ENCODE measurements at regions not wholly inside any gene's neighbourhood (a gene's known extent, or its start where the extent isn't known, plus 50 kb on each side); places are given as distances from the start of the nearest gene placed in this dataset.
A peak's percentile ranks its signal among the peaks of the same experiment; 100 is the strongest.

GRCh38 chr4:22170353-22170752, 221.8 kb upstream of the KCNIP4 start:
- Histone ChIP-seq H3K9ac (no peak overlapping the region), H3K27ac (no peak overlapping the region), H3K27me3 (no peaks in the 10 kb centered on the region), H3K4me2 (no peak overlapping the region), H4K20me1 (no peaks in the 10 kb centered on the region), H3K4me3 (no peak overlapping the region), H3K4me1 (no peaks in the 10 kb centered on the region), H3K9me3 (replicated peaks in 1 of 11) (peaks cover 0 to 2% (median 0%) of the 10 kb centered on the region in 11 experiments; a peak in 1 of 22 replicates), H3K36me3 (no peaks in the 10 kb centered on the region)
- TF ChIP-seq Cebpa-rat (IDR thresholded peaks at IDR 0.05), result no peak

GRCh38 chr4:22167201-22167600, 218.6 kb upstream of the KCNIP4 start:
- no peak for TF ChIP-seq Cebpa-rat (IDR thresholded peaks at IDR 0.05)
- H3K4me2 ChIP-seq, result no peak overlapping the region
- H3K36me3 ChIP-seq, result no peaks in the 10 kb centered on the region
- H3K27ac ChIP-seq, result no peak overlapping the region
- H3K9ac ChIP-seq, result no peak overlapping the region
- no peaks in the 10 kb centered on the region for H3K9me3 ChIP-seq (replicated peaks in 1 of 11)
- H3K4me1 ChIP-seq, result no peaks in the 10 kb centered on the region
- H4K20me1 ChIP-seq, result no peaks in the 10 kb centered on the region
- no peak overlapping the region for H3K4me3 ChIP-seq
- no peaks in the 10 kb centered on the region for H3K27me3 ChIP-seq

- Histone ChIP-seq H3K4me1 (no peaks in the 10 kb centered on the region), H3K4me2 (no peak overlapping the region)
- no peak for TF ChIP-seq Cebpa-rat (IDR thresholded peaks at IDR 0.05)
Measured at GRCh38 chr4:22162454-22162853, 213.9 kb upstream of the KCNIP4 start.

GRCh38 chr4:22130741-22131140, 182.2 kb upstream of the KCNIP4 start:
- Histone ChIP-seq H3K4me3 (no peak overlapping the region), H3K27ac (no peak overlapping the region), H3K36me3 (no peaks in the 10 kb centered on the region), H3K9ac (no peak overlapping the region), H3K4me2 (no peak overlapping the region), H4K20me1 (no peaks in the 10 kb centered on the region), H3K9me3 (replicated peaks in 1 of 11) (peaks cover 0 to 6% (median 0%) of the 10 kb centered on the region in 11 experiments; a peak in 1 of 22 replicates), H3K4me1 (no peaks in the 10 kb centered on the region), H3K27me3 (no peaks in the 10 kb centered on the region)
- no peak for TF ChIP-seq Cebpa-rat (IDR thresholded peaks at IDR 0.05)

More at GRCh38 chr4:22162454-22162853, 213.9 kb upstream of the KCNIP4 start:
- H4K20me1 ChIP-seq, result no peaks in the 10 kb centered on the region
- H3K36me3 ChIP-seq, result no peaks in the 10 kb centered on the region
- H3K9ac ChIP-seq, result no peak overlapping the region
- no peak overlapping the region for H3K4me3 ChIP-seq
- no peaks in the 10 kb centered on the region for H3K27me3 ChIP-seq
- H3K27ac ChIP-seq, result no peak overlapping the region
- peaks cover 0 to 16% (median 8%) of the 10 kb centered on the region in 11 experiments; a peak in 8 of 22 replicates for H3K9me3 ChIP-seq (replicated peaks in 1 of 11)

DNA sequence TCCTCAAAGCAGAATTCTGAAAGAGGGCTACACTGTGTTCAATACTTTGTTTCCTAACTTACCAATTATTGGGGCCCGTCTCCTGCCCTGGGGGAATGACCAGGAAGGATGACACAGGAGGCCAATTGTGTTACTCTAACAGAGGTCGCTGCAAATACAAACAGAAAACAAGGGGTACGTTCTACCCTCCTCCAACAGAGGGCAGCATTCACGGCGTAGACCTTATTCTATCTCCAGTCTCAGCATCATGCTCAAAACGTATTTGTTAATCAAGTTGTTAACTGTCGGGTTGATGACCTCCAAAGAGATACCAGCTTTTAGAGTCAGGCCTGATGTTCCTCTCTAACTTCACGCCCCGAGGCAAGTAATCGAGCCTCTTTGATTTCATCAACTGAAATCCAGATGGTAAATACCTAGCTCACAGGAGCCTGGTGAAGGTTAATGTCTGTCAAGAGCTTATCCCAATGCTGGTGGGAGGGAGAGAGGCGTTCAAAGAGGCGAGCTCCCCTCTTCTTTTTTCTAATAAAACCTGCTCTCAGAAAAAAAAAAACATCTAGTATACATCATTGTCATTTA, 181.0 kb upstream of the KCNIP4 start:
- Histone ChIP-seq H3K36me3 (no peaks in the 10 kb centered on the region), H3K4me3 (no peak overlapping the region), H3K9ac (no peak overlapping the region), H3K27ac (no peak overlapping the region), H3K4me1 (no peaks in the 10 kb centered on the region), H3K4me2 (no peak overlapping the region), H4K20me1 (no peaks in the 10 kb centered on the region), H3K27me3 (no peaks in the 10 kb centered on the region), H3K9me3 (replicated peaks in 1 of 11) (peaks cover 0 to 5% (median 4%) of the 10 kb centered on the region in 11 experiments; a peak in 4 of 22 replicates)
- no peak for TF ChIP-seq Cebpa-rat (IDR thresholded peaks at IDR 0.05)

DNA sequence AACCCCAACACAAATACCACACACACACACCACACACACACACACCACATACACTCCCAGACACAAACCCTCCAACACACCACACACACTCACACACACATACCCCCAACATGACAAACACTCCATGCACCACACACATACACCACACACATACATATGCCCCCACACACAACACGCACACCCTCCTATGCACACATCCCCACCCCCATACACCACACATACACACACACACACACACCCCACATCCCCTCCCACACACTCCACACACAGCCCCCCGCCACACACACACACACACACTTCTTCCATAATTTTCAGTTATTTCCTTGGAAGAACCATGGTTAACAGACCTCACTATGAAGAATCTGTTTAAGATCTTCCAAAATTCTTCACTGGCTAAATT, 173.5 kb upstream of the KCNIP4 start:
- no peak overlapping the region for H3K9ac ChIP-seq
- TF ChIP-seq Cebpa-rat (IDR thresholded peaks at IDR 0.05), result no peak
- no peak overlapping the region for H3K4me2 ChIP-seq
- no peak overlapping the region for H3K4me3 ChIP-seq
- H3K27me3 ChIP-seq, result no peaks in the 10 kb centered on the region
- H3K9me3 ChIP-seq (replicated peaks in 1 of 11), result peaks cover 11 to 28% (median 20%) of the 10 kb centered on the region in 11 experiments; a peak in 19 of 22 replicates
- H3K27ac ChIP-seq, result no peak overlapping the region
- no peaks in the 10 kb centered on the region for H3K4me1 ChIP-seq
- no peaks in the 10 kb centered on the region for H3K36me3 ChIP-seq
- H4K20me1 ChIP-seq, result no peaks in the 10 kb centered on the region

- H3K27ac ChIP-seq, result no peak overlapping the region
- no peak overlapping the region for H3K4me3 ChIP-seq
- no peak overlapping the region for H3K4me2 ChIP-seq
- no peaks in the 10 kb centered on the region for H3K4me1 ChIP-seq
- H3K9ac ChIP-seq, result no peak overlapping the region
- H3K27me3 ChIP-seq, result no peaks in the 10 kb centered on the region
- no peaks in the 10 kb centered on the region for H4K20me1 ChIP-seq
- H3K36me3 ChIP-seq, result no peaks in the 10 kb centered on the region
- TF ChIP-seq Cebpa-rat (IDR thresholded peaks at IDR 0.05), result no peak
- no peaks in the 10 kb centered on the region for H3K9me3 ChIP-seq (replicated peaks in 1 of 11)
Measured at GRCh38 chr4:22115262-22115661, 166.7 kb upstream of the KCNIP4 start.

- TF ChIP-seq Cebpa-rat (IDR thresholded peaks at IDR 0.05), result no peak
- no peaks in the 10 kb centered on the region for H3K27me3 ChIP-seq
Measured at GRCh38 chr4:22103768-22104167, 155.2 kb upstream of the KCNIP4 start.

DNA sequence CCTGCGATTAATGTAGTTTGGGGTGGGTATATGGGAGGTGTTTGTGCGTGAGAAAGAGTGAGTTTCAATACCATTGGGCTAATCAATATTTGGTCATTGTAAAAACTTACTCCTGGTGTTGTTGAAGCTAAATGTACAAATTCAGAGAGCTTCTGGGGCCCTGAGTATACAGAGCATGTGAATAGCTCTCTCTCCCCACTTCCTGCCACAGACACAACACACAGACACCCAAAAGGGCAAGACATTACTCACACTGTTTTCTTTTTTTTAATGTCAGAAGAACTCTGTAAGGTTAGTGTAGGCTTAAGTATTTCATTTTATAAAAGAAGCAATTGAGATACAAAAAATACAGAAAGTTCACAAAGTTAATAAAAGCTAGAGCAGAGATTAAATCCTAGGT, 151.3 kb upstream of the KCNIP4 start:
- H3K36me3 ChIP-seq, result no peaks in the 10 kb centered on the region
- no peaks in the 10 kb centered on the region for H3K27me3 ChIP-seq
- H3K4me2 ChIP-seq, result peak overlapping the region; percentile 2 to 42 (median 21); a peak in 11 of 22 replicates
- no peaks in the 10 kb centered on the region for H4K20me1 ChIP-seq
- TF ChIP-seq Cebpa-rat (IDR thresholded peaks at IDR 0.05), result no peak
- peaks cover 7 to 19% (median 8%) of the 10 kb centered on the region in 10 experiments; a peak in 17 of 20 replicates for H3K4me1 ChIP-seq
- no peak overlapping the region for H3K4me3 ChIP-seq
- 0 out of 22 replicates have a peak overlapping the region, but pooled peaks of 1 of the 11 experiments have one; percentile 3 for H3K9ac ChIP-seq
- peak overlapping the region in 9 of 11 experiments; percentile 8 to 50 (median 35); a peak in 10 of 22 replicates for H3K27ac ChIP-seq
- H3K9me3 ChIP-seq (replicated peaks in 1 of 11), result 0 out of 22 replicates have a peak, but pooled peaks cover 0 to under 1% (median 0%) of the 10 kb centered on the region in 11 experiments

More at GRCh38 chr4:22103768-22104167, 155.2 kb upstream of the KCNIP4 start:
- no peaks in the 10 kb centered on the region for H3K9me3 ChIP-seq (replicated peaks in 1 of 11)
- H3K4me2 ChIP-seq, result no peak overlapping the region
- H4K20me1 ChIP-seq, result no peaks in the 10 kb centered on the region
- H3K36me3 ChIP-seq, result no peaks in the 10 kb centered on the region
- peaks cover 7 to 13% (median 8%) of the 10 kb centered on the region in 10 experiments; a peak in 17 of 20 replicates for H3K4me1 ChIP-seq
- H3K9ac ChIP-seq, result no peak overlapping the region
- H3K27ac ChIP-seq, result no peak overlapping the region
- no peak overlapping the region for H3K4me3 ChIP-seq

DNA sequence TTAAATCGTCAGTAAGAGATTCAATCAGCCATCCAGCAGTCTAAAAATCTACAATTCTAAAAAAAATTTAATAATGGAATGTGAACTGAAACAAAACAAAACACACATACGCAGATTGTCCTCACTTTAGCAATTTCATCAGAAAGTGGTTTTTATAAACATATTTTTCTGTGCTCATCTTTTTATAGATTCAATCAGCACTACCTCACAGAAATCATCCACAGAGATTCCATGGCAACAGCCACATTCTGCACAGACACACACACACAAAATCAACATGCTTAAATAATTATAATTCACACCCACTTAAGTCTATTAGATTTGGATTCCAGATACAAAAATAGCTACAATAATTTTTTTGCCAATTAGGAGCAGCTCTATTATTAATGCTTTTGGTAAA, 149.0 kb upstream of the KCNIP4 start:
- H4K20me1 ChIP-seq, result no peaks in the 10 kb centered on the region
- H3K27ac ChIP-seq, result no peak overlapping the region
- no peak overlapping the region for H3K4me3 ChIP-seq
- peaks cover 0 to 6% (median 0%) of the 10 kb centered on the region in 11 experiments; a peak in 2 of 22 replicates for H3K9me3 ChIP-seq (replicated peaks in 1 of 11)
- H3K27me3 ChIP-seq, result no peaks in the 10 kb centered on the region
- no peak overlapping the region for H3K9ac ChIP-seq
- no peaks in the 10 kb centered on the region for H3K36me3 ChIP-seq
- no peak overlapping the region for H3K4me2 ChIP-seq
- H3K4me1 ChIP-seq, result peaks cover 19 to 38% (median 23%) of the 10 kb centered on the region in 10 experiments
- no peak for TF ChIP-seq Cebpa-rat (IDR thresholded peaks at IDR 0.05)
